ENCODE measurements at regions not wholly inside any gene's neighbourhood (a gene's known extent, or its start where the extent isn't known, plus 50 kb on each side); places are given as distances from the start of the nearest gene placed in this dataset.
"Not testable (repeated sequence)": the region's sequence is repeated elsewhere in the genome, so short reads cannot be mapped to it uniquely, and the experiment has no call there.

DNA sequence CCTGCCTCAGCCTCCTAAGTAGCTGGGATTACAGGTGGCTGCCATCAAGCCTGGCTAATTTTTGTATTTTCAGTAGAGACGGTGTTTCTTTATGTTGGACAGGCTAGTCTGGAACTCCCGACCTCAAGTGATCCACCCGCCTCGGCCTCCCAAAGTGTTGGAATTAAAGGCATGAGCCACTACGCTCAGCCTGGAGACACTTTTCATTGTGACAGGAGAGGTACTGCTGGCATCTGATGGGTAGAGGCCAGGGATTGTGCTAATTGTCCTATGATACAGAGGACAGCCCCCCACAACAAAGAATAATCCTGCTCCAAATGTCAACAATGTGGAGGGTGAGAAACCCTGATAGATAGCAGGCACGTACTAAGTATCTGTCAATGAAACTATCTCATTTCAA lies 91.3 kb upstream of the SLC25A48 start:
- H3K27ac ChIP-seq, result no peak overlapping the region
- 47% methylated on average over 6 of the region's 6 CpGs for whole genome bisulfite sequencing (ENCODE audit: missing lambda C conversion rate)
- DNase-seq (ENCODE audit: low read depth in 1 of 2, low spot score in 1 of 2) (no peak), FAIRE-seq (no peak), ATAC-seq (no peak)
- ChIA-PET CTCF (interaction anchor here (0.6 to 1.0 kb wide), 2 partner anchors 13 to 235 kb away, joined by 3 read pairs; no protein-coding TSS in a partner anchor), POLR2A (no interaction called here)
- TF ChIP-seq HEYL (CRISPR knock-in tag; IDR thresholded peaks at IDR 0.05), result no peak
- TF ChIP-seq CBX8 (IDR thresholded peaks at IDR 0.05), result no peak
- TF ChIP-seq, protein P1, sequence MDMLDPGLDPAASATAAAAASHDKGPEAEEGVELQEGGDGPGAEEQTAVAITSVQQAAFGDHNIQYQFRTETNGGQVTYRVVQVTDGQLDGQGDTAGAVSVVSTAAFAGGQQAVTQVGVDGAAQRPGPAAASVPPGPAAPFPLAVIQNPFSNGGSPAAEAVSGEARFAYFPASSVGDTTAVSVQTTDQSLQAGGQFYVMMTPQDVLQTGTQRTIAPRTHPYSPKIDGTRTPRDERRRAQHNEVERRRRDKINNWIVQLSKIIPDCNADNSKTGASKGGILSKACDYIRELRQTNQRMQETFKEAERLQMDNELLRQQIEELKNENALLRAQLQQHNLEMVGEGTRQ (IDR thresholded peaks at IDR 0.05), result no peak
- no peak for TF ChIP-seq ZFP36 (IDR thresholded peaks at IDR 0.05; ENCODE audit: borderline replicate concordance, partially characterized antibody)
- no peaks in the 10 kb centered on the region for H3K4me1 ChIP-seq
- H3K4me3 ChIP-seq, result no peak overlapping the region
- no peak overlapping the region for H3K4me2 ChIP-seq
- peaks cover 8% of the 10 kb centered on the region; the same call in 1 of the 3 replicates for H3K9me3 ChIP-seq

DNA sequence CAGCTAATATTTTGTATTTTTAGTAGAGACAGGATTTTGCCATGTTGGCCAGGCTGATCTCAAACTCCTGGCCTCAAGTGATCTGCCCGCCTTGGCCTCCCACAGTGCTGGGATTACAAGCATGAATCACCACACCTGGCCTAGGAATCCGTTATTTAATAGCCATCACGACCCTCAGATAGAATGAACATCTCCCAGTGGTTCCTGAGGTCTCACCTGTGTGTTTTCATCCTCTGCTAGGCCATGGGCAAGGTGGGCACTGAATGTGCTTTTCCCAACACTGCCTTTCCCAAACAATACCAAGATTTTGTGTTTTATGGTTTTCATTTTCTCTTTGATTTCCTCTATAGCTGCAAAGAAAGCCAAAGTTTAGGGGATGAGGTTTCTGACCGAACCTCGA lies 92.2 kb upstream of the SLC25A48 start:
- FAIRE-seq; H3K4me1 ChIP-seq; DNase-seq (ENCODE audit: low read depth in 1 of 2, low spot score in 1 of 2); H3K4me2 ChIP-seq; H3K4me3 ChIP-seq; ATAC-seq; H3K27ac ChIP-seq; POLR2A ChIA-PET; H3K9me3 ChIP-seq: not testable (repeated sequence)
- 46% methylated on average over 5 of the region's 5 CpGs for WGBS (ENCODE audit: missing lambda C conversion rate)
- CTCF ChIA-PET, result interaction anchor here (1.0 kb wide), 1 partner anchor 88 kb away, joined by 4 read pairs; no protein-coding TSS in a partner anchor

DNA sequence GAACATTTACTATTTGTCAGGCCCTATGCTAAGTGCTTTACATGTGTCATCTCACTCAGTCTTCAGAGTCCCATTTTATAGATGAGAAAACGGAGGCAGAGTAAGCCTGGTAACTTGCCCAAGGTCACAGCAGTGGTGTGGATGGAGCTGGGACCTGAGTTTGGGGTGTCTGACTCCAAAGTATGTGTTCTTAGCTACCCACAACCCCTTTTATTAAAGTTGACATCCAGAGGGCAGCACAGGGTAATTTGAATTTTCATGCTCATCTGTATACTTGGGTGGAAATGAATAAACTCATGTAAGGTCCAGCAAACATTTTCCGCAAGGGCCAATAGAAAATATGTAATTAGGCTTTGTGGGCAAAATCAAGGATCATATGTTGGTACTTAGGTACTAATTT lies 93.4 kb upstream of the SLC25A48 start:
- ATAC-seq, result peak; percentile 39 to 55; a peak in 3 of 6 replicates
- H3K27ac ChIP-seq, result no peak overlapping the region
- WGBS (ENCODE audit: missing lambda C conversion rate), result 49% methylated on average over 2 of the region's 2 CpGs
- no peaks in the 10 kb centered on the region for H3K4me1 ChIP-seq
- TF ChIP-seq EHF (CRISPR knock-in tag; IDR thresholded peaks at IDR 0.05) (no peak), RAD21 (conservative IDR thresholded peaks at IDR 0.05 in 1 of 2, IDR thresholded peaks at IDR 0.05 in 1 of 2) (0 out of 5 replicates have a peak, but pooled peaks of 1 of the 2 experiments have one; percentile 12)
- peaks cover 8% of the 10 kb centered on the region; the same call in 1 of the 3 replicates for H3K9me3 ChIP-seq
- no peak for DNase-seq (ENCODE audit: low read depth in 1 of 2, low spot score in 1 of 2)
- POLR2A ChIA-PET, result no interaction called here
- CTCF ChIA-PET, result interaction anchor here (0.7 kb wide), 1 partner anchor 89 kb away, joined by 3 read pairs; no protein-coding TSS in a partner anchor
- no peak for FAIRE-seq
- no peak overlapping the region for H3K4me2 ChIP-seq
- H3K4me3 ChIP-seq, result no peak overlapping the region

DNA sequence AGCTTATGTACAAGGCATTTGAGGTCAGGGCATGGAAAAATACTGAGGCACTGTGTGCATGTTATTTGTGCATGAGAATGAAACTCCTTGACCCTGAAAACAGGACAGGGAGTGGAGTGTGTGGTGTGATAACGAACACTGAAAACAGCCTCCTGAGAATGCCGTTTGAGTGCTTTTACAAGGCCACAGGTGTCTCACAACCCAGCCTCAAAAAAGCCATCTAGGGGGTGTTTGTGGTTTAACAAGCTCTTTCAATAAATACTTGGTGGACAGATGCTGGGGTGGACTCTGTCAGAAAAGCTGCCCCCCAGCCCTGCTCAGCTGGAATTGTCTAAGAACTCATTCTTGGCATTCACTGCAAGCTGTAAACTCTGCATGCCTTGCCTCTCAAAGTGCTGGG lies 94.0 kb upstream of the SLC25A48 start:
- Histone ChIP-seq H3K4me3 (no peak overlapping the region), H3K27ac (no peak overlapping the region), H3K4me2 (no peak overlapping the region), H3K9me3 (peaks cover 8% of the 10 kb centered on the region; the same call in 1 of the 3 replicates), H3K4me1 (no peaks in the 10 kb centered on the region)
- 28% methylated on average over 2 of the region's 2 CpGs for WGBS (ENCODE audit: missing lambda C conversion rate)
- TF ChIP-seq FOSB (CRISPR knock-in tag; IDR thresholded peaks at IDR 0.05) (no peak), NR3C1 (IDR thresholded peaks at IDR 0.05) (no peak)
- DNase-seq (ENCODE audit: low read depth in 1 of 2, low spot score in 1 of 2) (no peak), ATAC-seq (no peak), FAIRE-seq (no peak)
- ChIA-PET CTCF (interaction anchor here (0.7 kb wide), 1 partner anchor 90 kb away, joined by 3 read pairs; no protein-coding TSS in a partner anchor), POLR2A (no interaction called here)

DNA sequence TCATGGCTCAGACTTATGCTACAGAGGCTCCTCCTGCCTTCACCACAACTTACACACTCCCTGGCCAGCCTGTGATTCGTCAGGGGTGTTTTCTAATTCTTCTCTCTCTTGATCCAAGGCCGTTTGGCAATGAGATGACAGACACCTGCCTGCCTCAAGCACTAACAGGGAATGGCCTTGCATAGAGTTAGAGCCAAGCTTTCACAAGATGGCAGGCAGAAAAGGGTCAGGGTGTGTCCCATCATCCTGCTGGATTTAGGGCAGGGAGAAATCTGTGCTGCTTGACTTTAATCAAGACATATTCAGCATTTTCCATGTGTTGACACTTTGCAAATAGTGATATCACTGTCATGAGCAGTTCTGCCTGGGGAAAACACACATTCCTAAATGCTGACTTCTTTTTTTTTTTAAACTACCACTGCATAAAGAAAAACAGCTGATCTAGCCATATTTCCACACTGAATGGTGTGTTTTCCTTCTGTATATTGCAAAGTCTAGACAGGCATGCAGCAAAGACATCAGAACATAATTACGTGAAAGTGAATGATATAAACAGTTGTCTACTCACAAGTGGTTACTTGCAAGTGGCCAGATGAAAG lies 95.0 kb upstream of the SLC25A48 start:
- ChIA-PET CTCF (interaction anchor here (0.6 kb wide), 1 partner anchor 134 kb away, joined by 3 read pairs; no protein-coding TSS in a partner anchor), POLR2A (no interaction called here)
- Histone ChIP-seq H3K4me2 (no peak overlapping the region), H3K9me3 (no peaks in the 10 kb centered on the region; the same call in 2 of the 3 replicates), H3K27ac (no peak overlapping the region), H3K4me1 (no peaks in the 10 kb centered on the region), H3K4me3 (no peak overlapping the region)
- 22% methylated on average over 3 of the region's 3 CpGs for WGBS (ENCODE audit: missing lambda C conversion rate)
- no peak for DNase-seq (ENCODE audit: low read depth in 1 of 2, low spot score in 1 of 2)
- no peak for FAIRE-seq
- no peak for ATAC-seq
- TF ChIP-seq HOXA7 (CRISPR knock-in tag; IDR thresholded peaks at IDR 0.05) (no peak), ESRRA (IDR thresholded peaks at IDR 0.05; ENCODE audit: borderline replicate concordance, low read length) (no peak), TP53 (CRISPR knock-in tag; IDR thresholded peaks at IDR 0.05) (no peak), MAFK (IDR thresholded peaks at IDR 0.05; ENCODE audit: partially characterized antibody) (no peak), EP300 (IDR thresholded peaks at IDR 0.05) (no peak), POLR2AphosphoS2 (conservative IDR thresholded peaks at IDR 0.05; ENCODE audit: low read length) (no peak), KDM1A (IDR thresholded peaks at IDR 0.05; ENCODE audit: low read depth) (no peak), ZFP36 (IDR thresholded peaks at IDR 0.05; ENCODE audit: borderline replicate concordance, partially characterized antibody) (no peak), ZNF302 (CRISPR knock-in tag; IDR thresholded peaks at IDR 0.05) (no peak), RFX5 (IDR thresholded peaks at IDR 0.05) (no peak)
- TF ChIP-seq, protein P2, sequence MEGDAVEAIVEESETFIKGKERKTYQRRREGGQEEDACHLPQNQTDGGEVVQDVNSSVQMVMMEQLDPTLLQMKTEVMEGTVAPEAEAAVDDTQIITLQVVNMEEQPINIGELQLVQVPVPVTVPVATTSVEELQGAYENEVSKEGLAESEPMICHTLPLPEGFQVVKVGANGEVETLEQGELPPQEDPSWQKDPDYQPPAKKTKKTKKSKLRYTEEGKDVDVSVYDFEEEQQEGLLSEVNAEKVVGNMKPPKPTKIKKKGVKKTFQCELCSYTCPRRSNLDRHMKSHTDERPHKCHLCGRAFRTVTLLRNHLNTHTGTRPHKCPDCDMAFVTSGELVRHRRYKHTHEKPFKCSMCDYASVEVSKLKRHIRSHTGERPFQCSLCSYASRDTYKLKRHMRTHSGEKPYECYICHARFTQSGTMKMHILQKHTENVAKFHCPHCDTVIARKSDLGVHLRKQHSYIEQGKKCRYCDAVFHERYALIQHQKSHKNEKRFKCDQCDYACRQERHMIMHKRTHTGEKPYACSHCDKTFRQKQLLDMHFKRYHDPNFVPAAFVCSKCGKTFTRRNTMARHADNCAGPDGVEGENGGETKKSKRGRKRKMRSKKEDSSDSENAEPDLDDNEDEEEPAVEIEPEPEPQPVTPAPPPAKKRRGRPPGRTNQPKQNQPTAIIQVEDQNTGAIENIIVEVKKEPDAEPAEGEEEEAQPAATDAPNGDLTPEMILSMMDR (IDR thresholded peaks at IDR 0.05), result no peak
- TF ChIP-seq, protein P1 (IDR thresholded peaks at IDR 0.05), result no peak
- TF ChIP-seq, protein P3, sequence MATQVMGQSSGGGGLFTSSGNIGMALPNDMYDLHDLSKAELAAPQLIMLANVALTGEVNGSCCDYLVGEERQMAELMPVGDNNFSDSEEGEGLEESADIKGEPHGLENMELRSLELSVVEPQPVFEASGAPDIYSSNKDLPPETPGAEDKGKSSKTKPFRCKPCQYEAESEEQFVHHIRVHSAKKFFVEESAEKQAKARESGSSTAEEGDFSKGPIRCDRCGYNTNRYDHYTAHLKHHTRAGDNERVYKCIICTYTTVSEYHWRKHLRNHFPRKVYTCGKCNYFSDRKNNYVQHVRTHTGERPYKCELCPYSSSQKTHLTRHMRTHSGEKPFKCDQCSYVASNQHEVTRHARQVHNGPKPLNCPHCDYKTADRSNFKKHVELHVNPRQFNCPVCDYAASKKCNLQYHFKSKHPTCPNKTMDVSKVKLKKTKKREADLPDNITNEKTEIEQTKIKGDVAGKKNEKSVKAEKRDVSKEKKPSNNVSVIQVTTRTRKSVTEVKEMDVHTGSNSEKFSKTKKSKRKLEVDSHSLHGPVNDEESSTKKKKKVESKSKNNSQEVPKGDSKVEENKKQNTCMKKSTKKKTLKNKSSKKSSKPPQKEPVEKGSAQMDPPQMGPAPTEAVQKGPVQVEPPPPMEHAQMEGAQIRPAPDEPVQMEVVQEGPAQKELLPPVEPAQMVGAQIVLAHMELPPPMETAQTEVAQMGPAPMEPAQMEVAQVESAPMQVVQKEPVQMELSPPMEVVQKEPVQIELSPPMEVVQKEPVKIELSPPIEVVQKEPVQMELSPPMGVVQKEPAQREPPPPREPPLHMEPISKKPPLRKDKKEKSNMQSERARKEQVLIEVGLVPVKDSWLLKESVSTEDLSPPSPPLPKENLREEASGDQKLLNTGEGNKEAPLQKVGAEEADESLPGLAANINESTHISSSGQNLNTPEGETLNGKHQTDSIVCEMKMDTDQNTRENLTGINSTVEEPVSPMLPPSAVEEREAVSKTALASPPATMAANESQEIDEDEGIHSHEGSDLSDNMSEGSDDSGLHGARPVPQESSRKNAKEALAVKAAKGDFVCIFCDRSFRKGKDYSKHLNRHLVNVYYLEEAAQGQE (IDR thresholded peaks at IDR 0.05), result no peak

Data from A549 (cell line).